ENCODE measurements at regions not wholly inside any gene's neighbourhood (a gene's known extent, or its start where the extent isn't known, plus 50 kb on each side); places are given as distances from the start of the nearest gene placed in this dataset.
"Not testable (repeated sequence)": the region's sequence is repeated elsewhere in the genome, so short reads cannot be mapped to it uniquely, and the experiment has no call there.

- Histone ChIP-seq H3K27me3 (no peaks in the 10 kb centered on the region), H3K36me3 (no peaks in the 10 kb centered on the region), H3K4me1 (no peaks in the 10 kb centered on the region), H3K27ac (no peak overlapping the region), H3K4me3 (no peak overlapping the region), H3K9me3 (no peaks in the 10 kb centered on the region)
- TF ChIP-seq POLR2A (IDR thresholded peaks at IDR 0.05) = no peak
- TF ChIP-seq CTCF (IDR thresholded peaks at IDR 0.05) = no peak
- no peak for TF ChIP-seq POLR2AphosphoS5 (IDR thresholded peaks at IDR 0.05)
- intact Hi-C loops (cut with DNase I; ENCODE audit: low total_unique reads) = no loop called here
- DNase-seq (ENCODE audit: low spot score in 2 of 2) = no peak
These were observed 116.0 kb upstream of the RANBP3L start for GRCh38 chr5:36417668-36418067.

DNA sequence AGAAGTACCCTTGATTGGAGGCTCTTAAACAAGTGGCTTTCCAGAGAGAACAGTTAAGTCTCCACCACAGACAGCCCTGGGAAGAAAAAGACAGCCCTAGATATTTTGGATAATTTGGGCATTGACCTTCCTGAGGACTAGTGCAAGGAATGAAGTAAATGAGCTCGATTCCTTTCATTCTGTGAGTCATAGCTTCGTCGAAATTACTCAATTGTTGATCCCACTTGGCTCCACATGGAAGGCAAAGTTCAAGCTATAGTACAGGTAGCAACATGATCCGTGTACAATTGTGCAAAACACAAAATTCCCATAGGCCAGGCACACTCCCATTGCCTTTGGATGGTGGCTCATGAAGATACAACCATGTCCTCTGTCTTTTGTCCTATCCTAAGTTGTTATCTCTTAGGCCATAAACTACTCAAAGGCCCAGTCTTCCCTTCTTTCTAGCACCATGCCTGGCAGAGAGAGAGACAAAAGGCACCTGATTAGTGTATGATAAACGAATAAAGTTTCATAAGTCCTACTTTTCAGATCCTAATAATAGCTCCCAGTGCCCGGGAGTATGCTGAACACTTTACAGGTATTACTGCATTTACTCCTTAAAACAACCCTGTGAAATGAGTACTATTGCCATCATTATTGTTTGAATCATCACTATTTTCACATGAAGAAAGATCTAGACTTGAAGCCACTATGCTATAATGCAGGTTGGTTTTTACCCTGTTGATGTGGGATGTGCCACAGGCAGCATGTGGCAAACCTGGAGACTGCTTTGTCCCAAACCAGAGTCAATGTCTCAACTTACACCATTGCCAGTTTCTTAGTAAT, 116.7 kb upstream of the RANBP3L start:
- no peak for TF ChIP-seq POLR2AphosphoS5 (IDR thresholded peaks at IDR 0.05)
- no peak for TF ChIP-seq CTCF (IDR thresholded peaks at IDR 0.05)
- TF ChIP-seq POLR2A (IDR thresholded peaks at IDR 0.05) = no peak
- no peak overlapping the region for H3K4me3 ChIP-seq
- no peaks in the 10 kb centered on the region for H3K4me1 ChIP-seq
- no peaks in the 10 kb centered on the region for H3K27me3 ChIP-seq
- DNase-seq (ENCODE audit: low spot score in 2 of 2) = no peak
- intact Hi-C loops (cut with DNase I; ENCODE audit: low total_unique reads) = no loop called here
- H3K36me3 ChIP-seq = no peaks in the 10 kb centered on the region
- no peaks in the 10 kb centered on the region for H3K9me3 ChIP-seq
- H3K27ac ChIP-seq = no peak overlapping the region

- H3K4me3 ChIP-seq = no peak overlapping the region
These were observed 119.6 kb upstream of the RANBP3L start for GRCh38 chr5:36421256-36421655.

GRCh38 chr5:36422952-36423351, 121.2 kb upstream of the RANBP3L start:
- H3K9me3 ChIP-seq = no peaks in the 10 kb centered on the region
- H3K4me3 ChIP-seq = no peak overlapping the region
- TF ChIP-seq POLR2AphosphoS5 (IDR thresholded peaks at IDR 0.05) = no peak
- no peak for TF ChIP-seq POLR2A (IDR thresholded peaks at IDR 0.05)
- no peak for TF ChIP-seq CTCF (IDR thresholded peaks at IDR 0.05)
- intact Hi-C loops (cut with DNase I; ENCODE audit: low total_unique reads) = no loop called here
- H3K36me3 ChIP-seq = no peaks in the 10 kb centered on the region
- no peak for DNase-seq (ENCODE audit: low spot score in 2 of 2)
- no peak overlapping the region for H3K27ac ChIP-seq
- no peaks in the 10 kb centered on the region for H3K27me3 ChIP-seq
- H3K4me1 ChIP-seq = no peaks in the 10 kb centered on the region

More at GRCh38 chr5:36421256-36421655, 119.6 kb upstream of the RANBP3L start:
- no peak for DNase-seq (ENCODE audit: low spot score in 2 of 2)
- H3K36me3 ChIP-seq = no peaks in the 10 kb centered on the region
- H3K4me1 ChIP-seq = no peaks in the 10 kb centered on the region
- H3K27me3 ChIP-seq = no peaks in the 10 kb centered on the region
- H3K9me3 ChIP-seq = no peaks in the 10 kb centered on the region
- TF ChIP-seq POLR2A (IDR thresholded peaks at IDR 0.05) (no peak), POLR2AphosphoS5 (IDR thresholded peaks at IDR 0.05) (no peak), CTCF (IDR thresholded peaks at IDR 0.05) (no peak)
- H3K27ac ChIP-seq = no peak overlapping the region
- intact Hi-C loops (cut with DNase I; ENCODE audit: low total_unique reads) = no loop called here

DNA sequence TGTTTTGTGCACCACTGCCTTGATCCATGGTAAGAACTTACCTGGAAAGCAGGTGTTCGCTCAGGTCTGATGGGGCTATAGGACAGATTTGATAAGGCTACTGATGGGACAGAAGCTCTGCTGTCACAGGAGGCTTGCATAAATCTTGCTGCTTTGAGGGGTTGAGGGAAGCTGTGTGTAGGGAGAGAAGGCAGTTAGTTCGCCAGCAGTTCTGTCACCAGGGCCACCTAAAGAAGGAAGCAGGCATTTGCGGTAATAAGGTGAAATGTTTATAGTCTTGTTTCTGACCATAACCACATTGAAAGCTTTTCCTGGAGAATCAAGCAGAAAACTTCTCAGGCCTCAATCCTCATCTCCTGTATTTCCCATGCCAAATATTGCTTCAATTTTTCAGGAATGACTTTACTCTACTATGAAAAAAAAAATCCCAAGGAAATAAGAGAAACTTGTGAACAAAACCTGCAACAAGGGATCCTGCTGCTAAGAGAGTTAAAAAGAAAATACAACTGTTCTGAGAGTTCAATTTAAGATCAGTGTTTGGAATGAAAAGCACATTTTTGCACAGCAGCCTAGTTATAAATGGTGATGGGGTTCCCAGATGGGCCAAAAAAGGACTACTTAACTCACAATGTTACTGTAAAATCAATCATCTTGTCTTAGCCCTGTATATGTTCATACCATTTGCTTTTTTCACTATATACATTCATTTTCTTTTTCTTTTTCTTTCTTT, 122.0 kb upstream of the RANBP3L start:
- Histone ChIP-seq H3K36me3 (no peaks in the 10 kb centered on the region), H3K4me3 (no peak overlapping the region), H3K27ac (no peak overlapping the region), H3K9me3 (no peaks in the 10 kb centered on the region), H3K4me1 (no peaks in the 10 kb centered on the region), H3K27me3 (no peaks in the 10 kb centered on the region)
- DNase-seq (ENCODE audit: low spot score in 2 of 2) = no peak
- intact Hi-C loops (cut with DNase I; ENCODE audit: low total_unique reads) = no loop called here
- TF ChIP-seq CTCF (IDR thresholded peaks at IDR 0.05) (no peak), POLR2AphosphoS5 (IDR thresholded peaks at IDR 0.05) (no peak), POLR2A (IDR thresholded peaks at IDR 0.05) (no peak)

- H3K36me3 ChIP-seq; DNase-seq (ENCODE audit: low spot score in 2 of 2); H3K9me3 ChIP-seq; H3K27me3 ChIP-seq; H3K4me1 ChIP-seq; intact Hi-C loops (cut with DNase I; ENCODE audit: low total_unique reads); H3K27ac ChIP-seq; H3K4me3 ChIP-seq: not testable (repeated sequence)
These were observed 124.4 kb upstream of the RANBP3L start for GRCh38 chr5:36426070-36426469.
